ENCODE measurements at regions not wholly inside any gene's neighbourhood (a gene's known extent, or its start where the extent isn't known, plus 50 kb on each side); places are given as distances from the start of the nearest gene placed in this dataset.

GRCh38 chr18:42559069-42559690 lies 556.3 kb downstream of the RIT2 start:
- no peak for DNase-seq (ENCODE audit: low spot score)
- in situ Hi-C loops (cut with HindIII; ENCODE audit: low sequenced_read_pairs), result no loop called here

GRCh38 chr18:42561521-42561920 lies 554.0 kb downstream of the RIT2 start:
- no peak for DNase-seq (ENCODE audit: low spot score)
- in situ Hi-C loops (cut with HindIII; ENCODE audit: low sequenced_read_pairs), result no loop called here

- in situ Hi-C loops (cut with HindIII; ENCODE audit: low sequenced_read_pairs), result no loop called here
- DNase-seq (ENCODE audit: low spot score), result no peak
Measured at GRCh38 chr18:42563995-42564394, 551.5 kb downstream of the RIT2 start.

GRCh38 chr18:42564761-42565160 lies 550.7 kb downstream of the RIT2 start:
- DNase-seq (ENCODE audit: low spot score), result no peak
- in situ Hi-C loops (cut with HindIII; ENCODE audit: low sequenced_read_pairs), result no loop called here

- no peak for DNase-seq (ENCODE audit: low spot score)
Measured at GRCh38 chr18:42568773-42569172, 546.7 kb downstream of the RIT2 start.

GRCh38 chr18:42574871-42575270 lies 540.6 kb downstream of the RIT2 start:
- in situ Hi-C loops (cut with HindIII; ENCODE audit: low sequenced_read_pairs), result no loop called here

More at GRCh38 chr18:42568773-42569172, 546.7 kb downstream of the RIT2 start:
- in situ Hi-C loops (cut with HindIII; ENCODE audit: low sequenced_read_pairs), result no loop called here

GRCh38 chr18:42576124-42576523 lies 539.4 kb downstream of the RIT2 start:
- in situ Hi-C loops (cut with HindIII; ENCODE audit: low sequenced_read_pairs), result no loop called here
- DNase-seq (ENCODE audit: low spot score), result no peak

More at GRCh38 chr18:42574871-42575270, 540.6 kb downstream of the RIT2 start:
- DNase-seq (ENCODE audit: low spot score), result peak; percentile 100

- DNase-seq (ENCODE audit: low spot score), result peak; percentile 67
- in situ Hi-C loops (cut with HindIII; ENCODE audit: low sequenced_read_pairs), result no loop called here
Measured at GRCh38 chr18:42578792-42579191, 536.7 kb downstream of the RIT2 start.

GRCh38 chr18:42582266-42582665 lies 533.2 kb downstream of the RIT2 start:
- in situ Hi-C loops (cut with HindIII; ENCODE audit: low sequenced_read_pairs), result no loop called here
- DNase-seq (ENCODE audit: low spot score), result no peak

GRCh38 chr18:42583283-42583731 lies 532.2 kb downstream of the RIT2 start:
- in situ Hi-C loops (cut with HindIII; ENCODE audit: low sequenced_read_pairs), result no loop called here
- no peak for DNase-seq (ENCODE audit: low spot score)

- DNase-seq (ENCODE audit: low spot score), result no peak
- in situ Hi-C loops (cut with HindIII; ENCODE audit: low sequenced_read_pairs), result no loop called here
Measured at GRCh38 chr18:42586601-42587000, 528.9 kb downstream of the RIT2 start.

- no peak for DNase-seq (ENCODE audit: low spot score)
- in situ Hi-C loops (cut with HindIII; ENCODE audit: low sequenced_read_pairs), result no loop called here
Measured at GRCh38 chr18:42588786-42589185, 526.7 kb downstream of the RIT2 start.

GRCh38 chr18:42604820-42605219 lies 510.7 kb downstream of the RIT2 start:
- DNase-seq (ENCODE audit: low spot score), result no peak
- in situ Hi-C loops (cut with HindIII; ENCODE audit: low sequenced_read_pairs), result no loop called here

GRCh38 chr18:42606886-42607495 lies 508.5 kb downstream of the RIT2 start:
- in situ Hi-C loops (cut with HindIII; ENCODE audit: low sequenced_read_pairs), result no loop called here
- no peak for DNase-seq (ENCODE audit: low spot score)

GRCh38 chr18:42611134-42611533 lies 504.4 kb downstream of the RIT2 start:
- in situ Hi-C loops (cut with HindIII; ENCODE audit: low sequenced_read_pairs), result no loop called here
- no peak for DNase-seq (ENCODE audit: low spot score)

GRCh38 chr18:42614619-42615293 lies 500.7 kb downstream of the RIT2 start:
- no peak for DNase-seq (ENCODE audit: low spot score)
- in situ Hi-C loops (cut with HindIII; ENCODE audit: low sequenced_read_pairs), result no loop called here

- in situ Hi-C loops (cut with HindIII; ENCODE audit: low sequenced_read_pairs), result no loop called here
- peak; percentile 70 for DNase-seq (ENCODE audit: low spot score)
Measured at GRCh38 chr18:42617221-42617620, 498.3 kb downstream of the RIT2 start.

- in situ Hi-C loops (cut with HindIII; ENCODE audit: low sequenced_read_pairs), result no loop called here
- no peak for DNase-seq (ENCODE audit: low spot score)
Measured at GRCh38 chr18:42619771-42620170, 495.7 kb downstream of the RIT2 start.

GRCh38 chr18:42620657-42621056 lies 494.8 kb downstream of the RIT2 start:
- no peak for DNase-seq (ENCODE audit: low spot score)
- in situ Hi-C loops (cut with HindIII; ENCODE audit: low sequenced_read_pairs), result no loop called here

GRCh38 chr18:42623935-42624334 lies 491.6 kb downstream of the RIT2 start:
- in situ Hi-C loops (cut with HindIII; ENCODE audit: low sequenced_read_pairs), result no loop called here
- no peak for DNase-seq (ENCODE audit: low spot score)

GRCh38 chr18:42632801-42633200 lies 482.7 kb downstream of the RIT2 start:
- no peak for DNase-seq (ENCODE audit: low spot score)
- in situ Hi-C loops (cut with HindIII; ENCODE audit: low sequenced_read_pairs), result no loop called here

Measured in G401 (cell line).